ENCODE measurements at regions not wholly inside any gene's neighbourhood (a gene's known extent, or its start where the extent isn't known, plus 50 kb on each side); places are given as distances from the start of the nearest gene placed in this dataset.

GRCh38 chr11:92425127-92425526 is 200.5 kb downstream of the FAT3 start:
- no TSS peak for BruUV-seq (replicated peaks)
- Histone ChIP-seq H3K4me3 (ENCODE audit: low read depth, low read length) (no peak overlapping the region), H3K4me1 (no peaks in the 10 kb centered on the region), H3K27me3 (replicated peaks; ENCODE audit: control insufficient read depth, insufficient read depth, low read length) (no peaks in the 10 kb centered on the region), H3K36me3 (ENCODE audit: control insufficient read depth, insufficient read depth, low read length) (no peaks in the 10 kb centered on the region), H3K9me3 (no peaks in the 10 kb centered on the region)
- CTCF ChIA-PET, result no interaction called here
- Mint-ChIP-seq H3K4me3 (ENCODE audit: unreplicated experiment) (no peak overlapping the region), H3K9me3 (ENCODE audit: unreplicated experiment) (no peaks in the 10 kb centered on the region), H3K27ac (ENCODE audit: unreplicated experiment) (no peak overlapping the region), H3K36me3 (ENCODE audit: insufficient read depth, unreplicated experiment) (no peaks in the 10 kb centered on the region), H3K27me3 (ENCODE audit: insufficient read depth, unreplicated experiment) (peaks cover 2% of the 10 kb centered on the region), H3K4me1 (ENCODE audit: low read depth, unreplicated experiment) (no peaks in the 10 kb centered on the region)
- TF ChIP-seq, protein P1, sequence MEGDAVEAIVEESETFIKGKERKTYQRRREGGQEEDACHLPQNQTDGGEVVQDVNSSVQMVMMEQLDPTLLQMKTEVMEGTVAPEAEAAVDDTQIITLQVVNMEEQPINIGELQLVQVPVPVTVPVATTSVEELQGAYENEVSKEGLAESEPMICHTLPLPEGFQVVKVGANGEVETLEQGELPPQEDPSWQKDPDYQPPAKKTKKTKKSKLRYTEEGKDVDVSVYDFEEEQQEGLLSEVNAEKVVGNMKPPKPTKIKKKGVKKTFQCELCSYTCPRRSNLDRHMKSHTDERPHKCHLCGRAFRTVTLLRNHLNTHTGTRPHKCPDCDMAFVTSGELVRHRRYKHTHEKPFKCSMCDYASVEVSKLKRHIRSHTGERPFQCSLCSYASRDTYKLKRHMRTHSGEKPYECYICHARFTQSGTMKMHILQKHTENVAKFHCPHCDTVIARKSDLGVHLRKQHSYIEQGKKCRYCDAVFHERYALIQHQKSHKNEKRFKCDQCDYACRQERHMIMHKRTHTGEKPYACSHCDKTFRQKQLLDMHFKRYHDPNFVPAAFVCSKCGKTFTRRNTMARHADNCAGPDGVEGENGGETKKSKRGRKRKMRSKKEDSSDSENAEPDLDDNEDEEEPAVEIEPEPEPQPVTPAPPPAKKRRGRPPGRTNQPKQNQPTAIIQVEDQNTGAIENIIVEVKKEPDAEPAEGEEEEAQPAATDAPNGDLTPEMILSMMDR (IDR thresholded peaks at IDR 0.05; ENCODE audit: insufficient read depth in 1 of 2, low read depth in 1 of 2, low read length in 1 of 2, severe bottlenecking in 1 of 2, unreplicated experiment in 1 of 2), result no peak
- intact Hi-C loops (cut with micrococcal nuclease; ENCODE audit: unreplicated experiment), result no loop called here
- POLR2A ChIA-PET, result no interaction called here
- DNase-seq, result no peak

DNA sequence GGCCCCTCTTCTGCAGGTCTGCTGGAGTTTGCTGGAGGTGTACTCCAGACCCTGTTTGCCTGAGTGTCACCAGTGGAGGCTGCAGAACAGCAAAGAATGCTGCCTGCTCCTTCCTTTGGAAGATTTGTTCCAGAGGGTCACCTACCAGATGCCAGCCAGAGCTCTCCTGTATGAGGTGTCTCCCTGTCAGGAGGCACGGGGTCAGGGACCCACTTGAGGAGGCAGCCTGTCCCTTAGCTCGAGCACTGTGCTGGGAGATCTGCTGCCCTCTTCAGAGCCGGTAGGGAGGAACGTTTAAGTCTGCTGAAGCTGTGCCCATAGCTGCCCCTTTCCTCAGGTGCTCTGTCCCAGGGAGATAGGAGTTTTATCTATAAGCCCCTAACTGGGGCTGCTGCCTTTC is 207.9 kb downstream of the FAT3 start:
- no peaks in the 10 kb centered on the region for H3K9me3 Mint-ChIP-seq (ENCODE audit: unreplicated experiment)
- CTCF ChIA-PET, result no interaction called here
- H3K4me3 Mint-ChIP-seq (ENCODE audit: unreplicated experiment), result no peak overlapping the region
- Histone ChIP-seq H3K4me1 (no peaks in the 10 kb centered on the region), H3K36me3 (ENCODE audit: control insufficient read depth, insufficient read depth, low read length) (no peaks in the 10 kb centered on the region), H3K27me3 (replicated peaks; ENCODE audit: control insufficient read depth, insufficient read depth, low read length) (no peaks in the 10 kb centered on the region), H3K9me3 (no peaks in the 10 kb centered on the region), H3K4me3 (ENCODE audit: low read depth, low read length) (no peak overlapping the region)
- peaks cover 2% of the 10 kb centered on the region for H3K27me3 Mint-ChIP-seq (ENCODE audit: insufficient read depth, unreplicated experiment)
- TF ChIP-seq, protein P1 (IDR thresholded peaks at IDR 0.05; ENCODE audit: insufficient read depth in 1 of 2, low read depth in 1 of 2, low read length in 1 of 2, severe bottlenecking in 1 of 2, unreplicated experiment in 1 of 2), result no peak
- BruUV-seq (replicated peaks), result no TSS peak
- POLR2A ChIA-PET, result no interaction called here
- no peaks in the 10 kb centered on the region for H3K4me1 Mint-ChIP-seq (ENCODE audit: low read depth, unreplicated experiment)
- no peaks in the 10 kb centered on the region for H3K36me3 Mint-ChIP-seq (ENCODE audit: insufficient read depth, unreplicated experiment)
- no peak for DNase-seq
- H3K27ac Mint-ChIP-seq (ENCODE audit: unreplicated experiment), result no peak overlapping the region
- intact Hi-C loops (cut with micrococcal nuclease; ENCODE audit: unreplicated experiment), result no loop called here

DNA sequence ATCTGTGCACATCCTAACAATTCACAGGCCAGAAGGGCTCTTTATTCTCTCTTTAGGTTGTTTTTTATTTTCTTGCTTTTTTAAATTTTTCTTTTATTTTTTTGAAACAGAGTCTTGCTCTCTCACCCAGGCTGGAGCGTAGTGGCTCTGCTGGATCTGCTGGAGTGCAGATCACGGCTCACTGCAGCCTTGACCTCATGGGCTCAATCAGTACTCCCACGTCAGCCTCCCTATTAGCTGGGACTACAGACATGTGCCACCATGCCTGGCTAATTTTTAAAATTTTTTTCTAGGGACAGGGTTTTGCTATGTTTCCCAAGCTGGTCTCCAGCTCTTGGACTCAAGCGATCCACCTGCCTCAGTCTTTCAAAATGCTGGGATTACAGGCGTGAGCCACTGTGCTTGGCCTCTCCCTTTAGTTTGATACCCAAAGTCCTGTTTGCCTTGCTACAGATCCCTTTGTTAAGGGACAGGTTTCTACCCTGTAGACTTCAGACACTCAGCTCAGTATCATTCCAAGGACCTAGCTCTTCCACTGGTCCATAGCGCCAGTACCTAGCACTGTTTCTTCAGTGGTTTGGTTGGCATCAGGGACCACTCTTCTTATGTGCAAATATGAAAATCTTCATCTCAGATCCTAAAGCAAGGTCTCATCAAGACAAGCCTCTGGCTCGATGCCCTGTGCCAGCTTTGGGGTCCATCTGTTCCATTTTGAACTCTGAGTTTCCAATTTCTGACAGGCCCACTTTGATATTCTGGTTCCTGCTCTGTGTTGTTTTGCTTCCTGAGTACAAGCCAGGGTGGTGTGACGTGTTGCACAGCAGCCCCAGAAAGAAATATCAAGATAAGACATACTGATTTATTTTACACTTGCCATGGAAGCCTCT is 211.7 kb downstream of the FAT3 start:
- no peaks in the 10 kb centered on the region for H3K36me3 ChIP-seq (ENCODE audit: control insufficient read depth, insufficient read depth, low read length)
- no peaks in the 10 kb centered on the region for H3K27me3 ChIP-seq (replicated peaks; ENCODE audit: control insufficient read depth, insufficient read depth, low read length)
- H3K4me3 ChIP-seq (ENCODE audit: low read depth, low read length), result no peak overlapping the region
- Mint-ChIP-seq H3K27me3 (ENCODE audit: insufficient read depth, unreplicated experiment) (no peaks in the 10 kb centered on the region), H3K4me3 (ENCODE audit: unreplicated experiment) (no peak overlapping the region), H3K4me1 (ENCODE audit: low read depth, unreplicated experiment) (peaks cover 13% of the 10 kb centered on the region), H3K27ac (ENCODE audit: unreplicated experiment) (no peak overlapping the region), H3K9me3 (ENCODE audit: unreplicated experiment) (no peaks in the 10 kb centered on the region), H3K36me3 (ENCODE audit: insufficient read depth, unreplicated experiment) (no peaks in the 10 kb centered on the region)
- DNase-seq, result no peak
- no peaks in the 10 kb centered on the region for H3K9me3 ChIP-seq
- POLR2A ChIA-PET, result no interaction called here
- BruUV-seq (replicated peaks), result no TSS peak
- TF ChIP-seq, protein P1 (IDR thresholded peaks at IDR 0.05; ENCODE audit: insufficient read depth in 1 of 2, low read depth in 1 of 2, low read length in 1 of 2, severe bottlenecking in 1 of 2, unreplicated experiment in 1 of 2), result no peak
- CTCF ChIA-PET, result no interaction called here
- intact Hi-C loops (cut with micrococcal nuclease; ENCODE audit: unreplicated experiment), result no loop called here
- H3K4me1 ChIP-seq, result peaks cover 13% of the 10 kb centered on the region

All from Caco-2 (cell line).